ENCODE measurements at regions not wholly inside any gene's neighbourhood (a gene's known extent, or its start where the extent isn't known, plus 50 kb on each side); places are given as distances from the start of the nearest gene placed in this dataset.

- TF ChIP-seq POLR2A (IDR thresholded peaks at IDR 0.05) (no peak), CTCF (IDR thresholded peaks at IDR 0.05) (no peak), EP300 (IDR thresholded peaks at IDR 0.05) (no peak)
Observed at GRCh38 chr14:101112351-101113107, 209.0 kb upstream of the RTL1 start.

All from suprapubic skin (tissue), 3 donors.